NCI-H2107 treated with DMSO at 0.1 percent for 48 hours (cell line): ENCODE measurements at regions not wholly inside any gene's neighbourhood (a gene's known extent, or its start where the extent isn't known, plus 50 kb on each side); places are given as distances from the start of the nearest gene placed in this dataset.
"Not testable (repeated sequence)": the region's sequence is repeated elsewhere in the genome, so short reads cannot be mapped to it uniquely, and the experiment has no call there.

Experiments
- DNase-seq: peaks from one replicate; lab custom pipeline; 2025; ENCODE audit not compliant: unreplicated experiment; lab: John Stamatoyannopoulos, UW

GRCh38 chr7:125847692-125848091, 918.1 kb upstream of the POT1 start:
- DNase-seq = no peak

- DNase-seq = no peak
Observed at GRCh38 chr7:125847055-125847454, 917.4 kb upstream of the POT1 start.

GRCh38 chr7:125845686-125846085, 916.1 kb upstream of the POT1 start:
- DNase-seq = no peak

- no peak for DNase-seq
Observed at GRCh38 chr7:125834421-125834820, 904.8 kb upstream of the POT1 start.

- DNase-seq = no peak
Observed at GRCh38 chr7:125833839-125834238, 904.2 kb upstream of the POT1 start.

GRCh38 chr7:125830743-125831142, 901.1 kb upstream of the POT1 start:
- no peak for DNase-seq

GRCh38 chr7:125828153-125828700, 898.6 kb upstream of the POT1 start:
- DNase-seq = no peak

GRCh38 chr7:125823538-125823937, 893.9 kb upstream of the POT1 start:
- no peak for DNase-seq

GRCh38 chr7:125820495-125820894, 890.9 kb upstream of the POT1 start:
- no peak for DNase-seq

- DNase-seq = no peak
Observed at GRCh38 chr7:125814100-125814499, 884.5 kb upstream of the POT1 start.

- DNase-seq = not testable (repeated sequence)
Observed at GRCh38 chr7:125806491-125806890, 876.9 kb upstream of the POT1 start.

GRCh38 chr7:125804273-125804672, 874.6 kb upstream of the POT1 start:
- DNase-seq = no peak

- no peak for DNase-seq
Observed at GRCh38 chr7:125780153-125780552, 850.5 kb upstream of the POT1 start.

- peak; percentile 40 for DNase-seq
Observed at GRCh38 chr7:125775317-125775716, 845.7 kb upstream of the POT1 start.

- DNase-seq = no peak
Observed at GRCh38 chr7:125773113-125773785, 843.6 kb upstream of the POT1 start.

GRCh38 chr7:125747966-125748365, 818.3 kb upstream of the POT1 start:
- no peak for DNase-seq

GRCh38 chr7:125746510-125746909, 816.9 kb upstream of the POT1 start:
- no peak for DNase-seq

GRCh38 chr7:125727215-125727614, 797.6 kb upstream of the POT1 start:
- DNase-seq = no peak

- DNase-seq = no peak
Observed at GRCh38 chr7:125695626-125696025, 766.0 kb upstream of the POT1 start.

GRCh38 chr7:125683156-125683555, 753.5 kb upstream of the POT1 start:
- no peak for DNase-seq

GRCh38 chr7:125681508-125681907, 751.9 kb upstream of the POT1 start:
- DNase-seq = no peak

GRCh38 chr7:125678771-125679170, 749.1 kb upstream of the POT1 start:
- no peak for DNase-seq

GRCh38 chr7:125675640-125676039, 746.0 kb upstream of the POT1 start:
- DNase-seq = no peak
